Suprapubic skin (tissue), 4 donors: ENCODE measurements at regions not wholly inside any gene's neighbourhood (a gene's known extent, or its start where the extent isn't known, plus 50 kb on each side); places are given as distances from the start of the nearest gene placed in this dataset.
"Not testable (repeated sequence)": the region's sequence is repeated elsewhere in the genome, so short reads cannot be mapped to it uniquely, and the experiment has no call there.

Source experiments
- DNase-seq, 2 donors: peaks; one replicate each; pipeline ENCODE4 v3.0.0-alpha.2; 2019; ENCODE audit warnings: low spot score in 2 of 2
- H3K27ac ChIP-seq: fragments of 200-600 bp; sonication (generic); one replicate; pipeline ENCODE4 v1.5.1; 2019
- H3K27me3 ChIP-seq: fragments of 200-600 bp; sonication (generic); one replicate; pipeline ENCODE4 v1.5.1; 2019
- H3K36me3 ChIP-seq: fragments of 200-600 bp; sonication (generic); one replicate; pipeline ENCODE4 v1.5.1; 2019
- H3K4me1 ChIP-seq: fragments of 200-600 bp; sonication (generic); one replicate; pipeline ENCODE4 v1.5.1; 2019
- H3K4me3 ChIP-seq: fragments of 200-600 bp; sonication (generic); one replicate; pipeline ENCODE4 v1.5.1; 2019; ENCODE audit warnings: mild to moderate bottlenecking
- H3K9me3 ChIP-seq: fragments of 200-600 bp; sonication (generic); one replicate; pipeline ENCODE4 v1.5.1; 2019
- CTCF ChIP-seq, 2 donors: fragments of 200-600 bp in 1 of 2; fragments of 450-650 bp in 1 of 2; sonication (generic) in 1 of 2; IDR thresholded peaks; one replicate each; pipeline ENCODE4 v1.5.1; 2016 to 2019; ENCODE audit warnings: antibody characterized with exemption in 2 of 2, mild to moderate bottlenecking in 1 of 2, moderate library complexity in 1 of 2
- EP300 ChIP-seq: sonication (generic); formaldehyde crosslinking; IDR thresholded peaks from one replicate; pipeline ENCODE4 v1.6.1; 2017; ENCODE audit warnings: antibody characterized with exemption
- POLR2A ChIP-seq, 2 donors: fragments of 450-650 bp; IDR thresholded peaks; one replicate each; pipeline ENCODE4 v1.6.1; 2017; ENCODE audit warnings: antibody characterized with exemption in 2 of 2, mild to moderate bottlenecking in 2 of 2, moderate library complexity in 2 of 2
- POLR2AphosphoS5 ChIP-seq, 3 donors: sonication (generic); formaldehyde crosslinking; IDR thresholded peaks; one replicate each; pipeline ENCODE4 v1.6.1; 2017; ENCODE audit warnings: antibody characterized with exemption in 3 of 3
- WGBS: methylation state at CpG from one replicate; pipeline ENCODE4 v1.1.5; 2018; 5-methylcytosine and 5-hydroxymethylcytosine counted together

- WGBS = 44% methylated on average over 4 of the region's 4 CpGs
- H3K9me3 ChIP-seq = no peaks in the 10 kb centered on the region
- no peak for TF ChIP-seq POLR2AphosphoS5 (IDR thresholded peaks at IDR 0.05)
- TF ChIP-seq EP300 = no peak
- no peak for TF ChIP-seq POLR2A (IDR thresholded peaks at IDR 0.05)
- TF ChIP-seq CTCF (IDR thresholded peaks at IDR 0.05) = no peak
- no peaks in the 10 kb centered on the region for H3K36me3 ChIP-seq
- no peaks in the 10 kb centered on the region for H3K27me3 ChIP-seq
- no peaks in the 10 kb centered on the region for H3K4me1 ChIP-seq
- no peak overlapping the region for H3K27ac ChIP-seq
- no peak for DNase-seq
- no peak overlapping the region for H3K4me3 ChIP-seq
These were observed 485.9 kb downstream of the JRKL start for GRCh38 chr11:96875712-96876111.

DNA sequence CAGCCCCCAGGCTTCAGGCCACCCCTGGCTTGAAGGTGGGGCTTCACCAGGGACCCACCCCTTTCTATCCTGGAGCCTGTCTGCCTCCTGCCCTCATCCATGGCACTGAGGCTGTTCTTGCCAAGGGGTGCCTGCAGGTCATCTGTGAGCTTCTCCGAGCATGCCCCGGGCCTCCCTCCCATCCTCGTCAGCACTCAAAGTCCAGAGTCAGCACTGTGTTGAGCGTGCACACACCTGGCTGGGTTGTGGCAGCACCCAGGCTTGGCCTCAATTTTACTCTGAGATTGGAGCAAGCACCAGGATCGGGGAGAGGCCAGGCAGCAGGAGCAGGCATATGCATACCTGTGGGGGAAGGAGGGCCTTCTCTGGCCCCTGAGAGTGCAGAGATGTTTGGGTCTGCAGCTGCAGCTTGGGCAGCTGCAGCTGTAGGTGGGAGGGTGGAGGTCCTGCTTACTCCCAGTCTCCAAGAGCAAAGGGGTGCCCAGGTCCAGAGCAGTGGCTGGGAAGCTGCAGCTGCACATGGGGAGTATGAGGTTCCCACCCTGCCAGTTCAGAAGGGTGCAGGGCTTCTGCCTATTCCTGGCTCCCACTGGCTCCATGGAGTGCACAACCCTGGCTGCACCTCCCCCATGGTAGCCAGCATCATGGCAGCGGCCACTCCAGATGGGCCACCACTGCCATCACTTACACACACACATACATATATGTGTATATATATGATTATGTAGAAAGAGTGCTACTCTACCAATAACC, 488.7 kb downstream of the JRKL start:
- Histone ChIP-seq H3K9me3 (no peaks in the 10 kb centered on the region), H3K27me3 (no peaks in the 10 kb centered on the region), H3K36me3 (no peaks in the 10 kb centered on the region), H3K4me3 (no peak overlapping the region), H3K27ac (no peak overlapping the region), H3K4me1 (no peaks in the 10 kb centered on the region)
- no peak for TF ChIP-seq POLR2AphosphoS5 (IDR thresholded peaks at IDR 0.05)
- no peak for TF ChIP-seq EP300
- TF ChIP-seq CTCF (IDR thresholded peaks at IDR 0.05) = no peak
- no peak for TF ChIP-seq POLR2A (IDR thresholded peaks at IDR 0.05)
- no peak for DNase-seq
- WGBS = 98% methylated on average over 6 of the region's 6 CpGs

GRCh38 chr11:96882622-96883021, 492.8 kb downstream of the JRKL start:
- DNase-seq, H3K27ac ChIP-seq, H3K36me3 ChIP-seq, H3K27me3 ChIP-seq, H3K9me3 ChIP-seq, H3K4me3 ChIP-seq, H3K4me1 ChIP-seq: not testable (repeated sequence)
- 89% methylated on average over 2 of the region's 2 CpGs for WGBS

GRCh38 chr11:96885405-96885804, 495.6 kb downstream of the JRKL start:
- no peak overlapping the region for H3K27ac ChIP-seq
- 60% methylated on average over 3 of the region's 3 CpGs for WGBS
- no peaks in the 10 kb centered on the region for H3K9me3 ChIP-seq
- H3K4me1 ChIP-seq = no peaks in the 10 kb centered on the region
- no peak for DNase-seq
- no peaks in the 10 kb centered on the region for H3K27me3 ChIP-seq
- H3K4me3 ChIP-seq = no peak overlapping the region
- no peaks in the 10 kb centered on the region for H3K36me3 ChIP-seq
- TF ChIP-seq POLR2A (IDR thresholded peaks at IDR 0.05) (no peak), POLR2AphosphoS5 (IDR thresholded peaks at IDR 0.05) (no peak), EP300 (no peak), CTCF (IDR thresholded peaks at IDR 0.05) (no peak)

GRCh38 chr11:96885912-96886311, 496.1 kb downstream of the JRKL start:
- Histone ChIP-seq H3K4me1 (no peaks in the 10 kb centered on the region), H3K9me3 (no peaks in the 10 kb centered on the region), H3K36me3 (no peaks in the 10 kb centered on the region), H3K27me3 (no peaks in the 10 kb centered on the region), H3K4me3 (no peak overlapping the region), H3K27ac (no peak overlapping the region)
- TF ChIP-seq POLR2AphosphoS5 (IDR thresholded peaks at IDR 0.05) (no peak), EP300 (no peak), POLR2A (IDR thresholded peaks at IDR 0.05) (no peak), CTCF (IDR thresholded peaks at IDR 0.05) (no peak)
- WGBS = 62% methylated on average over 2 of the region's 2 CpGs
- no peak for DNase-seq

- H3K4me3 ChIP-seq = no peak overlapping the region
- DNase-seq = no peak
- WGBS = 57% methylated on average over 3 of the region's 3 CpGs
- no peaks in the 10 kb centered on the region for H3K36me3 ChIP-seq
- H3K9me3 ChIP-seq = no peaks in the 10 kb centered on the region
- no peak overlapping the region for H3K27ac ChIP-seq
- TF ChIP-seq EP300 = no peak
- no peak for TF ChIP-seq POLR2AphosphoS5 (IDR thresholded peaks at IDR 0.05)
- no peak for TF ChIP-seq POLR2A (IDR thresholded peaks at IDR 0.05)
- TF ChIP-seq CTCF (IDR thresholded peaks at IDR 0.05) = no peak
- no peaks in the 10 kb centered on the region for H3K27me3 ChIP-seq
- H3K4me1 ChIP-seq = no peaks in the 10 kb centered on the region
These were observed 504.2 kb downstream of the JRKL start for GRCh38 chr11:96893988-96894387.
